HG02970 (cell line): ENCODE measurements at regions not wholly inside any gene's neighbourhood (a gene's known extent, or its start where the extent isn't known, plus 50 kb on each side); places are given as distances from the start of the nearest gene placed in this dataset.

Experiments
- ATAC-seq: cut with Tn5 transposase; IDR thresholded peaks from one replicate; pipeline ENCODE4 v1.9.1; 2021; ENCODE audit warnings: mild to moderate bottlenecking, moderate library complexity, moderate number of reproducible peaks; ENCODE audit not compliant: unreplicated experiment, low FRiP score

DNA sequence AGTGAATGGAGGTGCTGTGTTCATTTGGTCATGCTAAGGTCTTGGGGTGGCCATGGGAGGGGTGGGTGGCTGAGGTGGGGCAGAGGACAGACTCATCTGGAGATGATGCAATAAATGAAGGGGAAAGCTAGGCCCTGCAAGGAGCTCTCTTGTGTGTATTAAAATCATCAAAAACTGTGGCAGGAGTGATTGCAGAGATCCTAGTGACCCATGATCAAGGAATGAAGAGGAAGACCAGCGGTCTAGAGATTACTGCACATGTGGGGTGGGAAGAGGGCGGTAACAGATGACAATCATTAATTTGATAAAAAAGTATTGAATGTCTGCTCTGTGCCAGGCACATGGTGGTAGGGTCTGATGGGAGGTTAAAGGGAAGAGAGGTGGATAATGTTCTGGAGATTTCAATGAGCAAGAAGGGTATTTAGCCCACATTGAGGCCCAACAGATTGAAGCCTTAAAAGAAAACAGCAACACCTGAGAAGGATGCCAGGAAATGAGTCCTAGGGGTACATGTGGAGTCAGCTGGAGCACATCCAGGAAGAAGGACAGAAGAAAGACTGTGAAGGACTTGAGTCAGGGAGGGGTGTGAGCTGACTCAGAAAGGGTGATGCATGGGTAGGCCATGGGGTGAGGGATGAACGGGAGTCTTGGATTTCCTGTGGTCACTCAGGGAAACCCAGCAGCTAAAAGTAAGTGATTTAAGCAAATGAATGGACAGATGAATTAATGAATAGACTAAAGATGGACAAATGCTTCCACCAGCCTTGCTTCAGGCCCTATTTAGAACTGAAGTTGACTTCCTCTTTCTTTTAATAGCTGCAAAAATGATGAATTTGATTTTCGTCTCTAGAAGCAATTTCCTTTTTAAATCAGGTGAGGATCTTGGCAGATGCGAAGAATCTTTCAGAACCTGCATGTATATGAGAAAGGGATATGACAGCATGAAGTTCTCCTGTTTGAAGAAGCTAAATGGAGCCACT lies 83.1 kb upstream of the IGFBP3 start:
- ATAC-seq = no peak

DNA sequence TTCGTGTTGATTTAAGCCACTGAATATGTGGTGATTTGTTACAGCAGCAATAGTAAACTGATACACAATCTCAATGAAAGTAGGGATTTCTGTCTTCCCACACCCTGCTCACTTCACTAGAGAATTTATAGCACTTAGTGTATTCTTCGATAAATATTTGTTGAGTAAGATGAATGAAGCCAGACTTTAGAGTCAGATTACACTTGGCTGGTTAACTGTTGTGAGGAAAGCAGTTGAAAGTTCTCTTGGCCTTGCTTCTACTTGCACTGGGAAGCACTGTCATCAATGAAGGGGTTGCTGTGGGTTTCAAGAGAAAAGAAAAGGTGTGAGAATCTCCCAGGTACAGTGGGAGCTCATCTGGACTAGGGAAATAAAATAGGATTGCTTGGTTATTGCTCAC lies 82.1 kb upstream of the IGFBP3 start:
- no peak for ATAC-seq

DNA sequence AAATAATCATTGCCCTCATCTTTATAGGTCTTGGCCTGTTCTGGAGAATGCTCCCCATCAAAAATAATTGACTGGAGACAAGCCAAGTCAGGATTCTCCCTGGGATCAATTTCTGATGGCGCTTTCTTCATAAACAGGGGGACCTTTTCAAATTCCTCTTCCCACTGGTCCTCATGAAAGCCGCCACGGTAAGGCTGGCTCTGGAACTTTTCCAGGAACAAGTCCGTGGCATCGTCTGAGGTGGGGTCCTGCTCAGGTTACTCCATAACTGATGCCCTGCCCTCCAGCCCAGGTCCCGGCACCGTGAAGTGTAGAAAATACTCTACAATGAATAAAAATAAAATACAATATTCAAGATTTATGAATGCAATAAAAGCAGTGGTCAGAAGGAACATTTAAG lies 79.4 kb upstream of the IGFBP3 start:
- ATAC-seq = no peak

DNA sequence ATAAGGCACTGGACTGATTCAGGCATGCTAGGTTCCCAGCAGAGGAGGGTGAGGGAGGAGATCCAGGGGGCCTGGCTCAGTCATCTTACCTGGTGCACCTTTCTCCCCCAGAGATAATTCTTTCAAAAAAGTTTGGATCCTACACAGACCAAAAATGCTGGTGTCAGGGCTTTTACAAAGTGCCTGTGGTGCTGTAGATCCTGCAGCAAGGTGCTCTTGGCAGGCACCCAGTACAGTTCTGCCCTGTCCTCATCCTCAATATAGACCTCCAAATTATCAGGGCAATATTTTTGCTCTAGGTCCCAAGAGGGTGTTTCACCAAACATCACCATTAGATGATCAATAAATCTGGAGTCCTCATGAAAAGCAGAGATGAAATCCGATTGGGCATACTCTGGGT lies 78.5 kb upstream of the IGFBP3 start:
- ATAC-seq = no peak

DNA sequence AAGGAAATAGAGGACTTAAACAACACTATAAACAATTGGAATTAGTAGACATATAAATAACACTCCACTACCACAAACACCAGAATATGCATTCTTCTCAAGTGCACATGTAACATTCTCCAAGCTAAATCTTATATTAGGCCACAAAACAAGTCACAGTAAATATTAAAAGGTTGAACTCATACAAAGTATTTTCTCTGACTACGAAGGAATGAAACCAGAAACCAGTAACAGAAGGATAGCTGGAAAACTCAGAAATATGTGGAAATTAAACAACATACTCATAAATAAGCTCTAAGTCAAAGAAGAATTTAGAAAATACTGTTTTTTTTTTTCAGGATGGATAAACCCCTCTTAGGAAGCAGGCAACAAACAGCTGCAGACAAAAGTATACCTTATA lies 77.4 kb upstream of the IGFBP3 start:
- no peak for ATAC-seq

DNA sequence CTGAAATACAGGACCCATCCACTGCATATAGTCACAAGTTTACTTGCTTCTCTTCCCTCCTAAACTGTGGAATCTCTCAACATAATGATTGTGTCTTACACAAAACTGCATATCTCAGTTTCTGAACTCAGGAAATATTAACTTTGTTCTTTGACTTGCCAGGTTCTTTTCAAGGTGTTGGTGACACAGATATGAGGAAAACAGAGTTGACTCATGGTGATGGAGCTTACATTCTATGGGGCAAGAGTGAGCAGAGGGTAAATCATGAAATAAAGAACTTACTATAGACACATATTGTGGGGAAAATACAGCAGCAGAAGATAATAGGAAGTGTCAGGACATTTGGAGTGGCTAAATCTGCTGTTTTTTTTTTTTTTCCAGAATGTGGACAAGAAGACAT lies 72.5 kb upstream of the IGFBP3 start:
- ATAC-seq = no peak

DNA sequence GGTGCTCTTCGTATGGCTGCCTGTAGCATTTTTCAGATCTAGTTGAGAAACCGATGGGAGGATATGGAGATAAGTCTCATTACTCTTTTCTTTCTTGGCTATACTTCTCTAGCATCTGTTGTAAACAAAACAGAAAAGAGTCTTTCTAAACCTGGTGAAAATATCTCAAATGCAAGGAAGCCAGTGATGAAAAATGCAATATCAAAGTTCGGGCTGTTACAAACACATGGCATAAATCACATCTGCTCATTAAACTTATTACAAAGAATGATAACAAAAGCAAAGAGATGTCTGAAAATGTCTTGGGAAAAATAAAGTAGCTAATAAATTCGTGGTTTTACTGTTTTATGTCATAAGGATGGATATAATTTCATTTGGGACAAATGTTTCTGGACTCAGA lies 71.8 kb upstream of the IGFBP3 start:
- no peak for ATAC-seq

DNA sequence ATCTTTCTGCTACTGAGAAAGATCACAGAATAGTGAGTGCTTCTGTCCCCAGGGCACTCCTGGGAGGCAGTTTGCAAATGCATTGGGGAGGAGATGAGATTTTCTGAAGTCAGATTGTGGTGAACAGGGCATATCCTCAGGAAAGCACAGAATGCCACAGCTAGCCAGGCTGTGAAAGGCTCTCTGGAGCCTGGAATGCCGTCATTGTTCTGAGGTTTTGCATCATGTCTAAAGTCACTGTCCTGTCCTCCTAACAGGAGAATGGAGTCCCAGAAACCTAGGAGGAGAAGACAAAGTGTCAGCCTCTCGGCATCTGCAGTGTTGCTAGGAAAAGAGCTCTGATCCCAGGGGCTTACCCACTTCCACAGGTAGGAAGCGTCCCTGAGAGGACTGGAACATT lies 69.2 kb upstream of the IGFBP3 start:
- ATAC-seq = no peak

DNA sequence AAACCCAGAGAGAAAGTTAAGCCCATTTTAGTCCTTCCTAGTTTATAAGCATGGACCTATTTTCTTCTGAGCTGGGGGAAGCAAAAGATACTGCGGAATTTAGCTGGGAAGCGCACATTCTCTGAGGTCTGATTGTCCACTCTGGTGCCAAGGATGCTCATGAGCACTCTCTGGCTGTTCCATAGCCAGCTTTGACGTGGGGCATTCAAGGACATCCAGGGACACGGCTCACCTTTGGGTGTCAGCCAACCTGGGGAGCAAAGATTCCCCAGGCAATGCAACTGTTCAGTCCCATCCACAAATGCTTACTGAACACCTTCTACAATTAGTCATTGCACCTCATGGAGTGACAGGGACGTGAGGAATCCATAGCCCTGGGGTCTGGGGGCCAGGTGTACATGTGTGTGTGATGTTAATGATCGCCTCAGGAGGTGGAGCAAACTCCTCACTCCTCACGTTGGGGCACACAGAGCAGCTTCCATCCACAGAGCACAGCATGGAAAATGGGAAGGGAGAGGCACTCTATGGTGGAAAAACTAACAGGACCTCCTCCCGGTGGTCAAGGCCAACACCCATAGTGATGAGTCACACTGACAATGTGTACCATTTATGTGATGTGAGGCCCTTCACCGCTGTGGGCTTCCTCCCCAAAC lies 67.5 kb upstream of the IGFBP3 start:
- no peak for ATAC-seq

DNA sequence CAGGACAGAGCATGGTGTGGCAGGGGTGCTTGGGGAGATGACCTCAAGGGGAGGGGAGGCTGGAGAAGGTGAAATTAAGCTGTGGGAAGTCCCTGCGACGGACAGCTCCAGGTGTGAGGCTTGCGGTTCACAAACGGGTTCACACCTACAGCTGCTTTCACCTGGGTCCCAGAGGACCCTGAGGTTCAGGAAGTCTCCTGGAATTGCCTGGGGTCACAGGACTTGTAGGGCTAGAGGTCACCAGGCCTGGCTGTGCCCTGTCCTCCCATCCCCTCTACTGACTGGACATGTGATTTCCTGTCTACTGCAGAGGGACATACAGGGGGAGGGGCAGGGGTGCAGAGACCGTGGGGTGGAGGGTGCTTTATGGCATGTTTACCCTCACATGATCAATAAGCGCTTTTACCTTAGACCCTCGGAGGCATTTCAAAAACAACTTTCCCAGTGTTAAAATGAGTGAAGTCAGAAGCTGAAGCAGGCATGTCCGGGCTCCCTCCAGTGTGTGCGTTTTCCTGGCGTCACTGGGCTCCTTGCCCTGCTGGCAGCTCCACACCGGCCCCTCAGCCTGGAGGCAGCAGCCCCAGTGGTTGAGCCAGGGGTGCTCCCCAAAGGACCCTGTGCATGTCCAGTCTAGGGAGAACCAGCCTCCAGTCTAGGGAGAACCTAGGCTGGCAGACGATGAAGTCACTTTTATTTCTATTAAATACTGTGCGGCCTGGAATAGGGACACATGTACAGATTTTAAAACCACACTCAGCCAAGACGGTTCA lies 66.6 kb upstream of the IGFBP3 start:
- ATAC-seq = no peak

DNA sequence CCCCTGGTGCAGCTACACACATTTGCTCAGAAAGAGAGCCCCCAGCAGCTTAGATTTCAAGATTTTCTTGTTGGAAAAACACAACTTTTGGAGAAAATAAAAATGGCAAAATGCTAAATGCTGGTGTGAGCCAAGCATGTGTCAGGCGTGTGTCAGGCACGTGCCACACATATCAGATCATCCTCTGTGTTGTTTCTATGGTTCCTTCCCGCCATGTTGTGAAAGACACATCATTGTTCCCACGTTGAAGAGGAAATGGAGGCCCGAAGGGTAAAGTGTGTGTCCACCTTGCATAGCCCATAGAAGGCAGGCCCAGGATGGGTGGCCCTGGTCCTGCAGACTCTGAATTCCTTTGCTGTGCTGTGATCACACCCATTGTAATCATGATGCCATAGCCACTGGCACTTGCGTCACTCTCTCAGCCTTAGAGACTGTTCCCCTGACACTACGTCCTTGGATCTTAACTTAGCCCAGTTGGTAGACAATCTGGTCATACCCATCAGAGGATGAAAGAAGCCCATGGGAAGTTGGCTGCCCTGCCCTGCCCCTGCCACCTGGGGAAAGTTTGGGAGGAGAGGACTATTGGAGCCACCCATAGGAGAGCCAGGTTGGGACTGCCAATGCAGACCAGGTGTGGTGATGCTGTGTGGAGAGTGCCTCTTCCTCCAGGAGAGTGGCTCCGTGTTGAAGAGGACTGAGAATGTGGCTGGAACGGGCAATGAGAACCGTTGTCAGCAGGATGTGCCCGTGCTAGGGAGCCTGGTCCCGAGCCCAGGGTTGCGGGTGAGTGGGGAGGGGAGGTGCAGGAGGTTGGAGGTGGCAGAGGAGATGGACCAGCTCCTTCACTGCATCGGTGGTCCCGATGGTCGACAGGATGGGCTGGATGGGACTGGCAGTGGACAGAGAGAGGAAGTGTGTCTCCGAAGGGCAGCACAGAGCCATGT lies 65.6 kb upstream of the IGFBP3 start:
- ATAC-seq = no peak

DNA sequence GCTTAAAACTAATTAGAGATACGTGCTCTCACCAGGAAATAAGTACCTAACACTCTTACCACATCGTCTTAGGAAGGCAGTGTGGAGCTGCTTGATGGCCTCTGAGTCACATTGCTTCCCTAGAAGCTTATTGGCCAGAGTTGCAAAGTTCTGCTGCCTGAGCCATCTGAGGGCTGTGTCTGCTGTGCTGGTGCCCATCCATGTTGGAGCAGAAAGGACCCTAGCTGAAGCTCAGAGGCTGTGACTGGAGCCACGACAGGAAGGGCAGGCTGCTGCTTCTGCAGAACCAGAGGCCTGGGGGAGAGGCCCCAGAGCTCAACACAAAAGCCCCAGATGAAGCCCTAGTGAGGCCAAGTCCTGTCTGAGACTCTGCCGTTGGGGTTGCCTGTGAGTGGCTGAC lies 64.8 kb upstream of the IGFBP3 start:
- ATAC-seq = no peak

DNA sequence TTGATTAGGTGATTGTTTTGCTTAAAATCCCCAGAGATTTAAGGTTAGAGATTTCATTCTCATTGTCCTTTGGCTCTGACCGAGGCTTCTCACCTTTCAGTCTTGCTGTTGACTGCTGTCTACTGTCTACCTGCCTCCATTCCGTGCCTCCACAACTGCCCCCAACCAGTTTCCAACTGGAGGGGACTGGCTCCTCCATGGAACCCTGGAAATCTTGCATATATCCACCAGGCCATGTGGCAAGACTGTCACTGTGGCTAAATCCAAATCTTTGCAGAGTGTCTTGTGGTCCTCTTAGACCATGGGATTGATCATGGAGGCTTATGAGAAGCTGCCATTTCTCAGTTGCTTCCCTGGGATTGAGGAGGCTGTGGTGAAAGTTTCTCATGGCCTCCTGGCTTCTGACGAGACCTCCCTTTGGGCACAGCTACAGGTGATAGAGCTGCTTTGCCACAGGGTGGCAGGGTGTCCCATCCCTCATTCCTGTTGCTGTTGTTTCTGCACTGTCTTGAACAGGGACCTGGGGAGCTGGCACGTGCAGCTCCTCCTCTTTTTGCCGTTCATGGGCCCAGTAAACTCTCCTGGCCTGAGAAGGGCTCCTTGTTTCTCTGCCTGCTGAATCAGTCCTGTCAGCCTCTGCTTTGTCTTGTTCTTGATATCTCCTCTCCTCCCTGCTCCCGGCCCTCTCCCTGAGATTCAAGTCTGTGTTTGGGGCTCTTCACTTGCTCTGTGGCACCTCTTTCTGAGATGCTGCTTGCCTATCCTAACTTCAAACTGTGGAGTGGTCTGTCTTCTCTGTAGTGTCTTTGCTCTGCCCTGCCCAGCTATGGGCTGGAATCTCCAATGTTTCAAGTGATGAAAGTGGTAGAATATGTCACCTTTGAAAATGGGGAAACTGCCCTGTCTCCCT lies 63.6 kb upstream of the IGFBP3 start:
- no peak for ATAC-seq

DNA sequence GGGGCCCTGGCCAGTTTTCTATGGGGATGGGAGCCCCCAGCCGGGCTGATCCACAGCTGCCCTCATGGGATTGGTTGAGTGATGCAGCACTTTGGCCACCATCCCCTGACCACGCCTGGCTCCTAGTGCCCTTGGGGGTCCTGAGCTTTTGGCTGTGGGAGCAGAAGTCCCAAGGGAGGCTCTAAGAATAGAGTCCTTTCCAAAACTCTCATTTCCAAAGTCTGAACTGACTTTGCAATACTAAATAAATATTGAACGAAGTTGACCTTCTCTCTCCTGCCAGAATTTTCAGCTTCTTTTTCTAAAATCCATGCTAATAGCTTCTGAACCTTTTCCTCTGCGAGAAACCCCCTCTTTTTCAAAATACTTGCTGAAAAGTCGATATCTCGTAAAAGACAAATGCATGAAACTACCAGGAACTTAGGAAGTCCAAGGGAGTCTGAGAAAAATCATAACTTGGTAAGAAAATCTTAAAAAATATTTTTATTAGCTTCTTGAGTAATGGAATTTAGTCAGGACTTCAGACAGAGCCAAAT lies 62.7 kb upstream of the IGFBP3 start:
- no peak for ATAC-seq

DNA sequence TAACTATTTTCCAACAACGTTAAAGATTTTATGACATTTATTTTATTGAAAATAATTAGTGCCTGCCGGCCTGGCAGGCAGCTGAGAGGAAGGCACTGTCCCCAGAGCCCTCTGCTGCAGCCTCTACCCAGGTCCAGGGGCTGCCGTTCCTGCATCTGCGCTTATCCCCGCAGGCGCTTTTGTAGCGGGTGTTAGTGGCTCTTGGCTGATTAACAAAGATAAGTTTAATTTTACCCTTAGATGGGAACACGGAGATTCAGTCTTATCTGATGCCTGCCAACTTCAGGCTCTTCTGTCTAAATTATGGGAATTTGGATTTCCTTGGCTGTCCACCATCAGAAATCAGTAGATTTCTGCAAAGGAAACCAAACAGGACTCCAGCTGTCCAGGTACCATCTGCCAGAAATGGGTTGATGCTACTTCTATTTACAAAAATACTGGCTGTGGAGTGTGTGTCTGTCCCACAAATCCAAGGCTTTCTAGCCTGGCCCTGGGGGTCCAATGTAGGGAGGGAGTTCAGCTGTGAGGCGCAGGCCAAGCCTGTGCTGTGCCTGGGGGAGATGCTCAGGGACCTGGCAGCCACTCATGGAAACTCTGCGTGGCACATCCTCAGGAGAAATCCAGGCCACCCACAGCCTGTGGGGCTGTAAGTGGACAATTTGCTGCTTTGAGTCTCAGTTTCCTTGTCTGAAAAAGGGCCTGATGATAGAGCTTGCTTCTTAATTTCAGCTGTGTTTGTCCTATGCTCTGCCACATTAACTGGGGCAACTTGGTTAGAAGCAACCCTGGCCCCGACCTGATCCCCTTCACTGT lies 62.0 kb upstream of the IGFBP3 start:
- no peak for ATAC-seq

DNA sequence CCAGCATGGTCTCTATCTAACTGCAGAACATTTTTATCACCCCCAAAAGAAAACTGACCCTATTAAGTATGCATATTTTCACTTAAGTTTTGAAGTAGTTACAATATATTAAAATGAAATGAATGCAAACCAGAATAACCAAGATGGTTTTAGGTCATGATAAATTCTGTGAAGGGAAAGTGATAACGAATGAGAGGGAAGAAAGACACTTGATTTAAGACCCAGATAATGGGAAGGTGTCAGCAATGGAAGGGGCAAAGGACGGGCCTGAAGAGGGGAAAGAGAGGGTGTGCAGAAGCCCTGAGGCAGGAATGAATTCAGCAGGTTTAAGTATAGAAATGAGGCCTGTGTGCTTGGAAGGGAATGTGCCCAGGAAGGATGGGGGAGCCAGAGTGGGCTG lies 61.1 kb upstream of the IGFBP3 start:
- ATAC-seq = no peak

DNA sequence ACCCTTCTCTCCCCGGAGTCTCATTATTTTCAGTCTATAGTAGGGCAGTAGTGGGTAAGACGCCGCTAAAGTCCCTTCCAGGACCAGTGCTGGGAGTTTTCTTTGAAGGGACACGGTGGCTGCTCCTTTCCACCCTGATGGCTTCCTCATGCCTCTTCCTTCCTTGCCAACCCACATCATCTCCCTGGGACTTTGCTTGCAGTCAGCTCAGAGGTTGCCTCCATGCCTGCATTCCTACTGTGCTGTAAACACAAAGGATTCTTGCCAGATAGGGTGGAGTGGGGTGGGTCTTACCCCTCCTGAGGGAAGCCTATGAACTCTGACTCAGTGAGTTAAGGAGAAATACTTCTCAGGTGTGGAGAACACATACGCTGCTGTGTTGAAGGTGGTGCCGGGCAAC lies 59.9 kb upstream of the IGFBP3 start:
- no peak for ATAC-seq
